ENCODE measurements at regions not wholly inside any gene's neighbourhood (a gene's known extent, or its start where the extent isn't known, plus 50 kb on each side); places are given as distances from the start of the nearest gene placed in this dataset.

- intact Hi-C loops (cut with DNase I) = no loop called here
- WGBS (ENCODE audit: insufficient coverage, low coverage, low lambda C conversion rate, missing lambda C conversion rate) = 31% methylated on average over 11 of the region's 11 CpGs
- no peak for TF ChIP-seq POLR2A (IDR thresholded peaks at IDR 0.05)
- TF ChIP-seq, protein P1, sequence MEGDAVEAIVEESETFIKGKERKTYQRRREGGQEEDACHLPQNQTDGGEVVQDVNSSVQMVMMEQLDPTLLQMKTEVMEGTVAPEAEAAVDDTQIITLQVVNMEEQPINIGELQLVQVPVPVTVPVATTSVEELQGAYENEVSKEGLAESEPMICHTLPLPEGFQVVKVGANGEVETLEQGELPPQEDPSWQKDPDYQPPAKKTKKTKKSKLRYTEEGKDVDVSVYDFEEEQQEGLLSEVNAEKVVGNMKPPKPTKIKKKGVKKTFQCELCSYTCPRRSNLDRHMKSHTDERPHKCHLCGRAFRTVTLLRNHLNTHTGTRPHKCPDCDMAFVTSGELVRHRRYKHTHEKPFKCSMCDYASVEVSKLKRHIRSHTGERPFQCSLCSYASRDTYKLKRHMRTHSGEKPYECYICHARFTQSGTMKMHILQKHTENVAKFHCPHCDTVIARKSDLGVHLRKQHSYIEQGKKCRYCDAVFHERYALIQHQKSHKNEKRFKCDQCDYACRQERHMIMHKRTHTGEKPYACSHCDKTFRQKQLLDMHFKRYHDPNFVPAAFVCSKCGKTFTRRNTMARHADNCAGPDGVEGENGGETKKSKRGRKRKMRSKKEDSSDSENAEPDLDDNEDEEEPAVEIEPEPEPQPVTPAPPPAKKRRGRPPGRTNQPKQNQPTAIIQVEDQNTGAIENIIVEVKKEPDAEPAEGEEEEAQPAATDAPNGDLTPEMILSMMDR (IDR thresholded peaks at IDR 0.05) = no peak
These were observed 224.8 kb upstream of the MAP3K7 start for GRCh38 chr6:90811596-90812226.

GRCh38 chr6:90809035-90809434, 222.2 kb upstream of the MAP3K7 start:
- no peaks in the 10 kb centered on the region for H3K4me1 ChIP-seq
- H3K27ac ChIP-seq = no peak overlapping the region
- TF ChIP-seq POLR2A (IDR thresholded peaks at IDR 0.05) = no peak
- TF ChIP-seq, protein P1 (IDR thresholded peaks at IDR 0.05) = no peak
- H3K36me3 ChIP-seq = no peaks in the 10 kb centered on the region
- no peak overlapping the region for H3K4me3 ChIP-seq
- H3K27me3 ChIP-seq = no peaks in the 10 kb centered on the region
- ATAC-seq (no peak), DNase-seq (no peak)
- 68% methylated on average over 4 of the region's 4 CpGs for WGBS (ENCODE audit: insufficient coverage, low coverage, low lambda C conversion rate, missing lambda C conversion rate)
- no peaks in the 10 kb centered on the region for H3K9me3 ChIP-seq
- intact Hi-C loops (cut with DNase I) = no loop called here

More at GRCh38 chr6:90811596-90812226, 224.8 kb upstream of the MAP3K7 start:
- no peak for DNase-seq
- ATAC-seq = no peak
- no peaks in the 10 kb centered on the region for H3K4me1 ChIP-seq
- H3K9me3 ChIP-seq = no peaks in the 10 kb centered on the region
- H3K27me3 ChIP-seq = no peaks in the 10 kb centered on the region
- no peak overlapping the region for H3K27ac ChIP-seq
- H3K4me3 ChIP-seq = no peak overlapping the region
- H3K36me3 ChIP-seq = no peaks in the 10 kb centered on the region

GRCh38 chr6:90807791-90808701, 221.2 kb upstream of the MAP3K7 start:
- Histone ChIP-seq H3K27me3 (no peaks in the 10 kb centered on the region), H3K9me3 (no peaks in the 10 kb centered on the region), H3K27ac (no peak overlapping the region), H3K4me3 (no peak overlapping the region), H3K4me1 (no peaks in the 10 kb centered on the region), H3K36me3 (no peaks in the 10 kb centered on the region)
- no peak for ATAC-seq
- DNase-seq = no peak
- intact Hi-C loops (cut with DNase I) = no loop called here
- 39% methylated on average over 5 of the region's 6 CpGs for WGBS (ENCODE audit: insufficient coverage, low coverage, low lambda C conversion rate, missing lambda C conversion rate)
- TF ChIP-seq POLR2A (IDR thresholded peaks at IDR 0.05) = no peak
- TF ChIP-seq, protein P1 (IDR thresholded peaks at IDR 0.05) = no peak

- H3K4me1 ChIP-seq = no peaks in the 10 kb centered on the region
- 83% methylated on average over 1 of the region's 1 CpG for WGBS (ENCODE audit: insufficient coverage, low coverage, low lambda C conversion rate, missing lambda C conversion rate)
These were observed 218.8 kb upstream of the MAP3K7 start for GRCh38 chr6:90805619-90806155.

More at GRCh38 chr6:90805619-90806155, 218.8 kb upstream of the MAP3K7 start:
- TF ChIP-seq, protein P1 (IDR thresholded peaks at IDR 0.05) = no peak
- TF ChIP-seq POLR2A (IDR thresholded peaks at IDR 0.05) = no peak
- Histone ChIP-seq H3K9me3 (no peaks in the 10 kb centered on the region), H3K27ac (no peak overlapping the region), H3K36me3 (no peaks in the 10 kb centered on the region), H3K4me3 (no peak overlapping the region), H3K27me3 (no peaks in the 10 kb centered on the region)
- DNase-seq (no peak), ATAC-seq (no peak)
- intact Hi-C loops (cut with DNase I) = no loop called here
